Esophagus (tissue), 2 donors: ENCODE measurements at regions not wholly inside any gene's neighbourhood (a gene's known extent, or its start where the extent isn't known, plus 50 kb on each side); places are given as distances from the start of the nearest gene placed in this dataset.

Experiments used
- H3K27ac ChIP-seq, 2 donors: one replicate each; pipeline ENCODE4 v1.5.1; 2013; ENCODE audit warnings: low read depth in 2 of 2, mild to moderate bottlenecking in 2 of 2, inconsistent platforms in 1 of 2, low read length in 1 of 2, moderate library complexity in 1 of 2
- H3K27me3 ChIP-seq, 2 donors: one replicate each; pipeline ENCODE4 v1.6.1; 2013; ENCODE audit warnings: low read length in 2 of 2, control low read depth in 1 of 2, mild to moderate bottlenecking in 1 of 2; ENCODE audit not compliant: insufficient read depth in 2 of 2, control insufficient read depth in 1 of 2
- H3K36me3 ChIP-seq, 2 donors: one replicate each; pipeline ENCODE4 v1.6.1; 2013; ENCODE audit warnings: low read length in 1 of 2; ENCODE audit not compliant: control insufficient read depth in 2 of 2, insufficient read depth in 2 of 2
- H3K4me1 ChIP-seq, 2 donors: one replicate each; pipeline ENCODE4 v1.6.1; 2013; ENCODE audit warnings: low read length in 1 of 2; ENCODE audit not compliant: control insufficient read depth in 2 of 2, insufficient read depth in 2 of 2
- H3K4me3 ChIP-seq, 2 donors: one replicate each; pipeline ENCODE4 v1.5.1; 2013; ENCODE audit warnings: low read length in 2 of 2, mild to moderate bottlenecking in 2 of 2, low read depth in 1 of 2, moderate library complexity in 1 of 2
- H3K9me3 ChIP-seq, 2 donors: one replicate each; pipeline ENCODE4 v1.6.1; 2013; ENCODE audit warnings: mild to moderate bottlenecking in 2 of 2, low read depth in 1 of 2, low read length in 1 of 2, moderate library complexity in 1 of 2; ENCODE audit not compliant: control insufficient read depth in 2 of 2, insufficient read depth in 1 of 2
- WGBS, 2 donors: extraction: QIAGEN DNeasy Blood & Tissue Kit; methylation state at CpG; one replicate each; pipeline ENCODE4 v1.1.7; 2013; 5-methylcytosine and 5-hydroxymethylcytosine counted together
- donor health status: healthy with polysubstance abuse.
- donor health status: Bipolar disorder and iron deficiency.

- Histone ChIP-seq H3K9me3 (no peaks in the 10 kb centered on the region), H3K27me3 (no peaks in the 10 kb centered on the region), H3K27ac (no peak overlapping the region), H3K4me1 (peaks cover 0 to 6% of the 10 kb centered on the region in 2 donors), H3K4me3 (no peak overlapping the region), H3K36me3 (no peaks in the 10 kb centered on the region)
- WGBS, 2 donors, result 84 to 88% methylated on average over 3 of the region's 3 CpGs
Observed at GRCh38 chr2:62447411-62447810, 58.6 kb downstream of the TMEM17 start.

- Histone ChIP-seq H3K4me3 (no peak overlapping the region), H3K27ac (no peak overlapping the region)
- 52 to 57% methylated on average over 1 of the region's 1 CpG for WGBS, 2 donors
Observed at GRCh38 chr2:62446491-62446890, 59.5 kb downstream of the TMEM17 start.

DNA sequence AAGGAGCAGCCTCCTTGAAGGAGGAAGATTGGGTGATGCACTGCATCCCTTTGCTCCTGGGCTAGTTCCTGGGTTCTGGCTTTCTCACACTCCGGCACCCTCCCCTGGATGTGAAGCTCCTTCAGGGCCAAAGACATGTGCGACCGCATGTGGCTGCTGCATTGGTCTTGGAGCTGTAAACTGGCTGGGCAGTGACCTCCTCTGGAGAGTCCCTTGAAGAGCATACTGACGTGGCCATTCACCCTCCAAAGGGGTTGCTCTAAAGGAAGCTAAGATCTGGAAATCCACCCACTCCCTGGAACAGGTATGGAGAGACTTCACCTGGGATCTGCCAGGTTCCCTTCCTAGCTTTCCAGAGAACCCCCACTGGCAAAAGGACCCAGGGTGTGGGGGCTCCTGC lies 62.1 kb downstream of the TMEM17 start:
- 82 to 86% methylated on average over 4 of the region's 4 CpGs for WGBS, 2 donors
- Histone ChIP-seq H3K27ac (no peak overlapping the region), H3K4me3 (peak overlapping the region; percentile 24 to 28), H3K9me3 (no peaks in the 10 kb centered on the region), H3K27me3 (no peaks in the 10 kb centered on the region), H3K36me3 (no peaks in the 10 kb centered on the region), H3K4me1 (peaks cover 0 to 6% of the 10 kb centered on the region in 2 donors)

More at GRCh38 chr2:62446491-62446890, 59.5 kb downstream of the TMEM17 start:
- Histone ChIP-seq H3K27me3 (no peaks in the 10 kb centered on the region), H3K4me1 (peaks cover 0 to 6% of the 10 kb centered on the region in 2 donors), H3K9me3 (no peaks in the 10 kb centered on the region), H3K36me3 (no peaks in the 10 kb centered on the region)

DNA sequence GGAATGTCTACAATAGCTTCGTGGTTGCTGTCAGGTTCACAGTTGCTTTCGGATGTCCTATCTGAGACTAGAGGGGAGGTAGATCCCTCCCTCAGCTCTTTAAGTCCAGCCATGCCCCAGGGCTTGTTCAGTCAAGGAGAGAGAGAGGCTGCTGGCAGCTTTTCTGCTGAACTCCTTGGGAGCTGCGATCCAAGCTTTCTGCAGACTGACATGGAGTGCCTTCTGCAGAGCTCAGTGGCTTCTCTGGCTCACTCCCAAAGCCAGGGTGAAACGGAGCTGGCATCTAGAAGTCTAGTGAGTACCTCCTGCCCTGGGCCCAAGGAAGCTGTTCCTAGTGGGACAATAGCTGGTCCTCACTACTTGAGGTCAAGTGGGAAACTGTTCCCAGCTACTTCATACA lies 62.5 kb downstream of the TMEM17 start:
- H3K4me1 ChIP-seq, result peaks cover 0 to 6% of the 10 kb centered on the region in 2 donors
- WGBS, 2 donors, result 67 to 76% methylated on average over 4 of the region's 4 CpGs
- H3K27ac ChIP-seq, result no peak overlapping the region
- H3K9me3 ChIP-seq, result no peaks in the 10 kb centered on the region
- H3K4me3 ChIP-seq, result peak overlapping the region; percentile 24 to 28
- no peaks in the 10 kb centered on the region for H3K27me3 ChIP-seq
- no peaks in the 10 kb centered on the region for H3K36me3 ChIP-seq

- Histone ChIP-seq H3K4me1 (peaks cover 0 to 3% of the 10 kb centered on the region in 2 donors), H3K27me3 (no peaks in the 10 kb centered on the region), H3K36me3 (no peaks in the 10 kb centered on the region), H3K27ac (peak overlapping the region; percentile 50 to 68), H3K4me3 (no peak overlapping the region), H3K9me3 (no peaks in the 10 kb centered on the region)
- WGBS, 2 donors, result 52 to 63% methylated on average over 6 of the region's 6 CpGs
Observed at GRCh38 chr2:62441824-62442223, 64.2 kb downstream of the TMEM17 start.

GRCh38 chr2:62441421-62441820 lies 64.6 kb downstream of the TMEM17 start:
- no peaks in the 10 kb centered on the region for H3K27me3 ChIP-seq
- WGBS, 2 donors, result 54 to 63% methylated on average over 5 of the region's 5 CpGs
- H3K9me3 ChIP-seq, result no peaks in the 10 kb centered on the region
- no peaks in the 10 kb centered on the region for H3K36me3 ChIP-seq
- H3K4me3 ChIP-seq, result no peak overlapping the region
- peak overlapping the region; percentile 50 to 68 for H3K27ac ChIP-seq
- H3K4me1 ChIP-seq, result peaks cover 0 to 3% of the 10 kb centered on the region in 2 donors

DNA sequence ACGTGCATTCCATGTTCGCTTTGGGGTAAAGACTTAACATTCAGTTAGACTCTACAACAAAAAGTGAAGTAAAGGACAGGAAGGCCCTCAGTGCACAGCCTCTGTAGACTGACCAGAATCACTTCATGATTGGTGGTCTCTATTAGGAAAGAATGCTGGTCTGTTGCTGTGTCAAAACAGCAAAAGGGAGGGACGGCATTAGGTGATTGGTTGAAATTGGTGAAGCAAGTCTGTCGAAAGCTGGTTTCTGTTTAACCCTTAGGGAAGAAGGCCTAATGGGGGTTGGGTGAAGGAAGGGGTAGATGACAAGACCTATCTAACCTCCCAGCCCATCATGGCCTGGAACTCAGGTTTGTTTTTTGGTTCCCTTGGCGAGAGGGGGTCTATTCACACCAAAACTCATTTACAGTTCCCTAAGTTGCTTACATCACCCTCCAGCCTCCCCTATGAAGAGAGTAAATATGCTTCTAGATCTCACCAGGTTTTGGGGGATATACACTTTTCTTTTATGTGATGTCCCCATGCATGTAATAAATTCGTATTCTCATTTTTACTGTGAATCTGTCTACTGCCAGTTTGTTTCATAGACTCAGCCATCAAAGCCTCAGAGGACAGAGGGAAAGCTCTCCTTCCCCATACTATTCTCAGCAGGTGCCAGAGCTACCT lies 65.6 kb downstream of the TMEM17 start:
- H3K9me3 ChIP-seq, result no peaks in the 10 kb centered on the region
- H3K4me1 ChIP-seq, result peaks cover 0 to 3% of the 10 kb centered on the region in 2 donors
- 91 to 92% methylated on average over 6 of the region's 6 CpGs for WGBS, 2 donors
- H3K27ac ChIP-seq, result no peak overlapping the region
- no peaks in the 10 kb centered on the region for H3K27me3 ChIP-seq
- H3K36me3 ChIP-seq, result no peaks in the 10 kb centered on the region
- no peak overlapping the region for H3K4me3 ChIP-seq

- Histone ChIP-seq H3K9me3 (no peaks in the 10 kb centered on the region), H3K4me3 (no peak overlapping the region), H3K4me1 (peaks cover 0 to 3% of the 10 kb centered on the region in 2 donors), H3K27me3 (no peaks in the 10 kb centered on the region), H3K27ac (no peak overlapping the region), H3K36me3 (no peaks in the 10 kb centered on the region)
- WGBS, 2 donors, result 79 to 80% methylated on average over 3 of the region's 3 CpGs
Observed at GRCh38 chr2:62439425-62439824, 66.6 kb downstream of the TMEM17 start.

- WGBS, 2 donors, result 94 to 96% methylated on average over 5 of the region's 5 CpGs
Observed at GRCh38 chr2:62437785-62438184, 68.2 kb downstream of the TMEM17 start.

GRCh38 chr2:62435720-62436119 lies 70.3 kb downstream of the TMEM17 start:
- H3K4me3 ChIP-seq, result no peak overlapping the region
- H3K27ac ChIP-seq, result no peak overlapping the region
- no peaks in the 10 kb centered on the region for H3K9me3 ChIP-seq
- WGBS, 2 donors, result 87 to 89% methylated on average over 3 of the region's 3 CpGs
- no peaks in the 10 kb centered on the region for H3K4me1 ChIP-seq
- H3K27me3 ChIP-seq, result no peaks in the 10 kb centered on the region
- no peaks in the 10 kb centered on the region for H3K36me3 ChIP-seq

More at GRCh38 chr2:62437785-62438184, 68.2 kb downstream of the TMEM17 start:
- Histone ChIP-seq H3K36me3 (no peaks in the 10 kb centered on the region), H3K4me1 (no peaks in the 10 kb centered on the region), H3K27ac (no peak overlapping the region), H3K4me3 (no peak overlapping the region), H3K27me3 (no peaks in the 10 kb centered on the region), H3K9me3 (no peaks in the 10 kb centered on the region)
